ENCODE measurements at regions not wholly inside any gene's neighbourhood (a gene's known extent, or its start where the extent isn't known, plus 50 kb on each side); places are given as distances from the start of the nearest gene placed in this dataset.
"Not testable (repeated sequence)": the region's sequence is repeated elsewhere in the genome, so short reads cannot be mapped to it uniquely, and the experiment has no call there.

DNA sequence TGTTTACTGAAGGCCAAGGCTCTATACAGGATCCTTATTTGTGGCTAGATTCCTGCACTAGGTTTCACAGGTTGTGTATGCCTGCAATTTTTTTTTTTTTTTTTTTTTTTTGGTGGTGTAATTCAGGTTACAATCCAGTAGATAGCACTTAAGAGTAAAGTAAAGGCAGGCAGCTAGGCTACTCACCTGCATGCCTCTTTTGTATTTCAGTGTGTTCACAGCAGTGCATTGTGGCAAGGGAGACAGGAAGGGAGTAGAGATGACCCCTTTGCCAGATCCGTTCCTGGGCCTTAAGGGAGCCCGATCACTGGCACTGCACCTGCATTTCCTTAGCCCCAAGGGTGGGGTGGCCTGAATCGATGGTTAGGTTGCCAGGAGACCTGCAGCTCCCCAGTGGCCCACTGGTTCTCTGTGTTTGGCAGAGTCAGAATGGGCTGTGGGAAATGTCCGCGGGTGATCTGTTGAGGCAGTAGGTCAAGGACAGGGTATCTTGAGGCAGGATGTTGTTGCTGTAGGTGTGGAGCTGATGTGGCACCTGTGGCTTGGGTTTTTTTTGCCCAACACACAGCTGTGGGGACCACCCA lies 374.9 kb upstream of the AADAT start:
- no peak for DNase-seq (ENCODE audit: low spot score)
- H3K4me1 Mint-ChIP-seq (ENCODE audit: low read depth in 2 of 2), result no peaks in the 10 kb centered on the region

DNA sequence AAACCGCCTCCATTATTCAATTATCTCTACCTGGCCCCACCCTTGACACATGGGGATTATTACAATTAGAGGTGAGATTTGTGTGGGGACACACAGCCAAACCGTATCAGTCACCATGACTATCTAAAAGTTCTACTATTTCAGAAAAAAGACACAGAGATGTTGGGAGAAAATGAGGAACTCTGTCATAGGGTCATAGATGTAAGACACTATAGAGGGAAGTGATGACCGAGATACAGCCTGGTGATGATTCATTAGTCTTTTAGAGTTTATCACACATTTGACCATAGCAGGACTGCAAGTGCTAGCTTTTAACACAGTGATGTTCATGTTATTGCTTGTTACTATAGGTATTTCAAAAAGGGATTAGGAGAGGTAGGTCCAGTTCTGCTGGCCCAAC lies 357.0 kb upstream of the AADAT start:
- DNase-seq (ENCODE audit: low spot score) (no peak), ATAC-seq (no peak)
- no peak overlapping the region for H3K4me3 Mint-ChIP-seq
- H3K36me3 Mint-ChIP-seq, result no peaks in the 10 kb centered on the region
- H3K27ac Mint-ChIP-seq, result no peak overlapping the region
- no peaks in the 10 kb centered on the region for H3K4me1 Mint-ChIP-seq (ENCODE audit: low read depth in 2 of 2)
- no peaks in the 10 kb centered on the region for H3K27me3 Mint-ChIP-seq
- H3K9me3 Mint-ChIP-seq, result peaks cover 18% of the 10 kb centered on the region

More for the DNA sequence above, 374.9 kb upstream of the AADAT start:
- Mint-ChIP-seq H3K9me3 (no peaks in the 10 kb centered on the region), H3K27ac (no peak overlapping the region), H3K4me3 (no peak overlapping the region), H3K27me3 (no peaks in the 10 kb centered on the region), H3K36me3 (no peaks in the 10 kb centered on the region)
- ATAC-seq, result no peak

DNA sequence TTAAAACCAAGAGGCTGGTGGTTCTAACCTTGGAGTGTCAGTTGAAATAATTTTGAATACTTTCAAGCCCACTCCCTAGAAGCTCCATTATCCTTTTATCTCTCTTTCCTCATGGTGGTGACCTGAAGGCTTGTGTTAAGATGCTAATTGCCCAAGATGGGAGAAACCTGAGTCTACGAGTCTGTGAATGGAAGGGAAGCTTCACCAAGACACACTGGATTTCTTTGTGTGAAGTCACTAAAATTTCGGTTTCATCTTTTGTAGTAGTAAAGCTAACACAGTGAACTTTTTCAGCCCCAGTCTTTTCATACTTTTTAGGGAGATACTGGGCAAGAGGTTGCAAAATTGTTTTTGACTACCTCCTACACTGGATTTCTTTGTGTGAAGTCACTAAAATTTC lies 351.4 kb upstream of the AADAT start:
- not testable (repeated sequence) for H3K27ac Mint-ChIP-seq; H3K4me1 Mint-ChIP-seq (ENCODE audit: low read depth in 2 of 2); H3K27me3 Mint-ChIP-seq; H3K36me3 Mint-ChIP-seq; DNase-seq (ENCODE audit: low spot score); H3K4me3 Mint-ChIP-seq; ATAC-seq
- peaks cover 17% of the 10 kb centered on the region for H3K9me3 Mint-ChIP-seq

DNA sequence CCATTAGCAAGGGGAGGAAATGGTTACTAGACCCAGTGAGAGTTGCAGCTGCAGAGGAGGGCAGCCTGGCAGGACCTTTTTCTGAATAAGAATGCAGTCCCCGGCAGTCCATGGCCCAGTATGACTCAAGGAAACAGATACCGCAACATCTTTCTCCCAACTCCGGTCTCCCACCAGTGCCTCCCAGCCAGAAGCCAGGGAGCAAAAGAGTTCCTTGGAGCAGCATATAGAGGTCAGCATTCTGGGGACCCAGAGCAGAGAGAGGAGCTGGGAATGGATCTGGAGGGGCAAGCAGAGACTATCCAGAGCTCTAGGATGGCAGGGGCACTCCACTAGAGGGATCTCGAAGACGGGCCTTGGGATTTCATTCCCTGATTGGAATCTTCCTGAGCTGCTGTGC lies 339.2 kb upstream of the AADAT start:
- no peaks in the 10 kb centered on the region for H3K9me3 Mint-ChIP-seq
- H3K4me3 Mint-ChIP-seq, result no peak overlapping the region
- ATAC-seq, result no peak

GRCh38 chr4:170425521-170426143 lies 335.9 kb upstream of the AADAT start:
- H3K27me3 Mint-ChIP-seq, result no peaks in the 10 kb centered on the region
- H3K9me3 Mint-ChIP-seq, result no peaks in the 10 kb centered on the region

More for the DNA sequence above, 339.2 kb upstream of the AADAT start:
- no peaks in the 10 kb centered on the region for H3K27me3 Mint-ChIP-seq
- H3K4me1 Mint-ChIP-seq (ENCODE audit: low read depth in 2 of 2), result no peaks in the 10 kb centered on the region
- DNase-seq (ENCODE audit: low spot score), result no peak
- H3K36me3 Mint-ChIP-seq, result peaks cover 6% of the 10 kb centered on the region
- no peak overlapping the region for H3K27ac Mint-ChIP-seq

DNA sequence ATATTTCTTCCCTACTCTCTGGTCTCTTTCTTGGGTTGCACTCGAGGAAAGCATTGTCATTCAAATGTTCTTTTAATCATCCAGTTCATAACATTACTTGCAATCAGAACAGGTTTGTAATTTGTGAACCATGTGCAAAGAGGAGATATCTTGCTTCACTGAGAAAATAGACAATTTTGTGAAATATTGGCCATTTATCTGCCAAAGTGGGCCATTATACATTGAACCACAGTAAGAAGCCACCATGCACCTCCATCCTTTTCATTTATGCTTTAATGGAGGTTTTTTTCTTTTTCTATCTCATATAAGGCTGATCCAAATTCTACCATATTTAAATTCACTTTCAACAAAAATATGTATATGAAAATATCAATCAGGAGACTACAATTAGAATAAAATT lies 335.3 kb upstream of the AADAT start:
- no peaks in the 10 kb centered on the region for H3K4me1 Mint-ChIP-seq (ENCODE audit: low read depth in 2 of 2)
- H3K9me3 Mint-ChIP-seq, result no peaks in the 10 kb centered on the region
- H3K4me3 Mint-ChIP-seq, result no peak overlapping the region
- ATAC-seq (no peak), DNase-seq (ENCODE audit: low spot score) (no peak)
- H3K27ac Mint-ChIP-seq, result no peak overlapping the region
- no peaks in the 10 kb centered on the region for H3K27me3 Mint-ChIP-seq
- H3K36me3 Mint-ChIP-seq, result no peaks in the 10 kb centered on the region

More at GRCh38 chr4:170425521-170426143, 335.9 kb upstream of the AADAT start:
- Mint-ChIP-seq H3K27ac (no peak overlapping the region), H3K4me1 (ENCODE audit: low read depth in 2 of 2) (no peaks in the 10 kb centered on the region), H3K36me3 (peaks cover 2% of the 10 kb centered on the region), H3K4me3 (no peak overlapping the region)
- ATAC-seq, result no peak
- no peak for DNase-seq (ENCODE audit: low spot score)

DNA sequence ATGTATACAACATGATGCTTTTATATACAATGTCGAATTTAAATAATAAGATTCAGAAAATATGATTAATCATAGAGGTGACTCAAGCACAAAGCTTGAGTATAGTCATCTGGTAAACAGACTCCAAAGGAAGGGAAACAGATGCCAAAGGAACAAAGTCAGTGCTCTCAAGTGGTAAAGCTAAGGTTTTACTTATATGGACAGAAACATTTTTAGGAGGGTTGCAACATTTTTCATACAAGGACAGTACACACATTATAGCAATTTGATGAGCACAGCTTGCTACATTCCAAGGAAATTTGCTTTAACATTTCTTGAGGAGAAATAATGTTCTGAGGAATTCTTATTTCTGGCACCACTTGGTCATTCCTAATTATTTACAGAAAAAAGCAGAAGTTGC lies 333.4 kb upstream of the AADAT start:
- Mint-ChIP-seq H3K27me3 (no peaks in the 10 kb centered on the region), H3K4me3 (no peak overlapping the region), H3K27ac (no peak overlapping the region), H3K9me3 (no peaks in the 10 kb centered on the region), H3K4me1 (ENCODE audit: low read depth in 2 of 2) (no peaks in the 10 kb centered on the region), H3K36me3 (no peaks in the 10 kb centered on the region)
- no peak for DNase-seq (ENCODE audit: low spot score)
- no peak for ATAC-seq

DNA sequence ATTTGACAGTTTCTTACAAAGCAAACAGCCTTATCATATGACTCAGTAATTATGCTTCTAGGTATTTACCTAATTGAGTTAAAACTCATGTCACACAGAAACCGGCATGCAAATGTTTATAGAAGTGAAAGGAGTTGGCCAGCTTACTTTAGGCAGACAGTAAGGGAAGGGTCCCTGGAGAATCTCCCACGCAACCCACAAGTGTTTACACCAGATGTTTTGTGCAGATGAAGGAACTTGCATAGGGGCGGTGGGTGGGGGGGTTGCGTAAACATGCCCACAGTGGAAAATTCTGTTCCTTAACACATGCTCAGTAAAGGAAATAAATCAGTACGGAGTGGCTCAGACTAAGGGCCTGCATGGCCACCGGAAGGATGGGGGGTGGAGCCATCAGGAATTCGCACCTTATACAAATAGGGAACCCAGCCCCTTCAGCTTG lies 330.5 kb upstream of the AADAT start:
- no peak for DNase-seq (ENCODE audit: low spot score)
- no peak for ATAC-seq
- Mint-ChIP-seq H3K36me3 (no peaks in the 10 kb centered on the region), H3K9me3 (no peaks in the 10 kb centered on the region), H3K27ac (no peak overlapping the region), H3K4me3 (no peak overlapping the region), H3K4me1 (ENCODE audit: low read depth in 2 of 2) (no peaks in the 10 kb centered on the region), H3K27me3 (no peaks in the 10 kb centered on the region)

DNA sequence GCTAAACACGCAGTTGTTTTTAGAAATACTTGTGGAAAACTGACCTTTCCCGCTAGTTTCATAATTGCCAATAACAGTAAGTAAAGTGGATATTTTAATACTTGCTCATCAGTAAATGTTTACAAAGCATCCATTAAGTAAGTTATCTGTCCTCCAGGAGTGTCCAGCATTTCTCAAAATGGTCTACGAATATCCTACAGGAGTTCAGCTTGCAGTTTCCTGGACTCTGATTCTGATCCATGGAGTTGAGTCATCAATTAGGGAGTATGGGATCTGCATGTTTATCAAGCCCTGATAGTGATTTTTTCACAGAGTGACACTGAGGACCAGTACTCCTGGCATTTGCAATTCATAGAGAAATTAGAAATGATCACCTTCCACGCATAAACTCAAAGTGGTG lies 325.2 kb upstream of the AADAT start:
- Mint-ChIP-seq H3K36me3 (no peaks in the 10 kb centered on the region), H3K4me3 (no peak overlapping the region), H3K4me1 (ENCODE audit: low read depth in 2 of 2) (no peaks in the 10 kb centered on the region), H3K9me3 (no peaks in the 10 kb centered on the region), H3K27me3 (no peaks in the 10 kb centered on the region), H3K27ac (no peak overlapping the region)
- ATAC-seq (no peak), DNase-seq (ENCODE audit: low spot score) (no peak)

- H3K4me3 Mint-ChIP-seq, result no peak overlapping the region
- no peak overlapping the region for H3K27ac Mint-ChIP-seq
Measured at GRCh38 chr4:170414360-170414759, 324.6 kb upstream of the AADAT start.

DNA sequence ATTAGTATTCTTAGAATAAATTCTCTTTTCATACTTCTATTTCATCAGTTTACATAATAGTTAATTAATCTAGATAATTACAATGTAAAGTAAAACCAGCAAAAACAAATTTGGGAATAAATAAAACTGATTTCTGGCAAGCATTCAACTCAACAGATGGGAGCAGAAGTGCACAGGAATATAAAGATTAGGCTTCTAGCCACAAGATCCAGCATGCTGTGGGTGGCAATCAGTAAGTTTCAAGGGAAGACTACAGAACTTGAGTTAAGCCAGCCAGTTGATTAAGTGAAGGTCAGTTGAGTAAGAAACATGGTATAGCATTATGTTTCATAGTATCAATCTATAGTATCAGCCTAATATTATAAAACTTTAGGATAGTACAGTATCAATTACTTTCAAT lies 324.2 kb upstream of the AADAT start:
- Mint-ChIP-seq H3K4me1 (ENCODE audit: low read depth in 2 of 2) (no peaks in the 10 kb centered on the region), H3K9me3 (no peaks in the 10 kb centered on the region), H3K4me3 (no peak overlapping the region), H3K27ac (no peak overlapping the region), H3K36me3 (no peaks in the 10 kb centered on the region), H3K27me3 (no peaks in the 10 kb centered on the region)
- DNase-seq (ENCODE audit: low spot score), result no peak
- no peak for ATAC-seq

More at GRCh38 chr4:170414360-170414759, 324.6 kb upstream of the AADAT start:
- Mint-ChIP-seq H3K9me3 (no peaks in the 10 kb centered on the region), H3K4me1 (ENCODE audit: low read depth in 2 of 2) (no peaks in the 10 kb centered on the region), H3K36me3 (no peaks in the 10 kb centered on the region), H3K27me3 (no peaks in the 10 kb centered on the region)
- DNase-seq (ENCODE audit: low spot score) (no peak), ATAC-seq (no peak)

DNA sequence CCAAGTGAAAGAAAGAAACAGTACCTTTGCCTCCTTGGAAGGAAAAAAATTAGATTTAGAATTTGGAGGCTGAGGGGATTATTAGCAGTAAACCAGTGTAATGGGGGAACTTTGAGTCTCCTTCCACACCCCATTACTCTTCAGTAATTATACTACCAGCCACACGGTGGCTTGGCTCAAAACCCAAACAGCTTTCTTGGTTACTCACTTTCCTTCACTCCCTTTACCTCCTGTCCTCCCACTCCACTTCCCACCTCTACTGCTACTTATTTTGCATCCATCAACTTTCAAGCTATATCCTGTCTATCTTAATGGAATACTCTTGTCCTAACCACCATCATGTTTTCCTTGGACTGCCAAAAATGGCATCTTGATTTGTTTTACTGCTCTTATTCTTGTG lies 310.6 kb upstream of the AADAT start:
- no peak for DNase-seq (ENCODE audit: low spot score)
- Mint-ChIP-seq H3K4me3 (no peak overlapping the region), H3K9me3 (no peaks in the 10 kb centered on the region), H3K4me1 (ENCODE audit: low read depth in 2 of 2) (no peaks in the 10 kb centered on the region), H3K27me3 (no peaks in the 10 kb centered on the region), H3K36me3 (no peaks in the 10 kb centered on the region), H3K27ac (no peak overlapping the region)
- ATAC-seq, result no peak

GRCh38 chr4:170399581-170400293 lies 310.0 kb upstream of the AADAT start:
- no peaks in the 10 kb centered on the region for H3K27me3 Mint-ChIP-seq
- H3K4me1 Mint-ChIP-seq (ENCODE audit: low read depth in 2 of 2), result no peaks in the 10 kb centered on the region
- no peak overlapping the region for H3K27ac Mint-ChIP-seq
- no peak overlapping the region for H3K4me3 Mint-ChIP-seq
- DNase-seq (ENCODE audit: low spot score) (no peak), ATAC-seq (no peak)
- no peaks in the 10 kb centered on the region for H3K36me3 Mint-ChIP-seq
- H3K9me3 Mint-ChIP-seq, result no peaks in the 10 kb centered on the region

GRCh38 chr4:170398218-170398617 lies 308.5 kb upstream of the AADAT start:
- Mint-ChIP-seq H3K4me3 (no peak overlapping the region), H3K36me3 (no peaks in the 10 kb centered on the region), H3K27ac (no peak overlapping the region), H3K4me1 (ENCODE audit: low read depth in 2 of 2) (no peaks in the 10 kb centered on the region), H3K9me3 (no peaks in the 10 kb centered on the region), H3K27me3 (no peaks in the 10 kb centered on the region)
- no peak for ATAC-seq
- DNase-seq (ENCODE audit: low spot score), result no peak

All from natural killer cell treated with Interleukin-12 subunit alpha and Interleukin-12 subunit beta and Interleukin-15 and Interleukin-18, amount 100 ng/mL, for 72 hours (primary cell).